ENCODE measurements at regions not wholly inside any gene's neighbourhood (a gene's known extent, or its start where the extent isn't known, plus 50 kb on each side); places are given as distances from the start of the nearest gene placed in this dataset.

DNA sequence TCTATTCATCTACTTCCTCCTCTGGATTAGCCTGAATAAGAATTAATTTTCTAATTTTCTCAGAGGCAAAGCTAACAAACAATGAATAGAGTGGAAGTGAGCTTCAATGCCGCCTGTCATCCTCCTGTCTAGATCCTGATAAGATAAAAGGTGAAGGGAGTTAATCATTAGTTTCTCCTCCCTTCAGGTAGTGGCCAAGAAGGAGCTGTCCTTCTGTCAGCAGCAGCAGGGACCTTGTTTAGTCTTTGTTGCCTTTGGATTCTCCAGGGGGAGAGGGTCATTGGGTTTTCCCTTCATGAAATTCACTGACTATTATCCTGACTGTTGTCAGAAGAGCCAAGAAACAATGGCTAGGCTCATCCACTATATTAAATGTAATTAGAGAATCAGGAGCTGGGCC, 420.2 kb upstream of the GOT2 start:
- ChIA-PET CTCF (interaction anchor here (1.8 kb wide), 1 partner anchor 310 kb away, joined by 4 read pairs; no protein-coding TSS in a partner anchor), POLR2A (no interaction called here)
- Histone ChIP-seq H3K36me3 (ENCODE audit: control insufficient read depth in 4 of 4, insufficient read depth in 4 of 4, low read length in 3 of 4) (no peaks in the 10 kb centered on the region), H3K4me3 (ENCODE audit: control insufficient read depth in 1 of 7, extremely low read depth in 1 of 7, insufficient read depth in 4 of 7, low read depth in 2 of 7, low read length in 6 of 7) (no peak overlapping the region), H3K27ac (ENCODE audit: insufficient read depth in 1 of 2, low read depth in 1 of 2, low read length in 2 of 2, poor library complexity in 1 of 2, severe bottlenecking in 2 of 2) (no peak overlapping the region), H3K4me1 (ENCODE audit: control extremely low read depth in 1 of 4, control insufficient read depth in 4 of 4, insufficient read depth in 4 of 4, low read length in 3 of 4) (no peaks in the 10 kb centered on the region), H3K9me3 (ENCODE audit: control extremely low read depth in 1 of 5, control insufficient read depth in 4 of 5, insufficient read depth in 2 of 5, low read depth in 1 of 5, low read length in 4 of 5) (no peaks in the 10 kb centered on the region), H3K27me3 (replicated peaks in 2 of 5; ENCODE audit: control insufficient read depth in 4 of 5, insufficient read depth in 5 of 5, low read length in 4 of 5) (no peaks in the 10 kb centered on the region)
- no peak for DNase-seq
- WGBS (ENCODE audit: insufficient coverage) = 100% methylated on average over 1 of the region's 1 CpG

DNA sequence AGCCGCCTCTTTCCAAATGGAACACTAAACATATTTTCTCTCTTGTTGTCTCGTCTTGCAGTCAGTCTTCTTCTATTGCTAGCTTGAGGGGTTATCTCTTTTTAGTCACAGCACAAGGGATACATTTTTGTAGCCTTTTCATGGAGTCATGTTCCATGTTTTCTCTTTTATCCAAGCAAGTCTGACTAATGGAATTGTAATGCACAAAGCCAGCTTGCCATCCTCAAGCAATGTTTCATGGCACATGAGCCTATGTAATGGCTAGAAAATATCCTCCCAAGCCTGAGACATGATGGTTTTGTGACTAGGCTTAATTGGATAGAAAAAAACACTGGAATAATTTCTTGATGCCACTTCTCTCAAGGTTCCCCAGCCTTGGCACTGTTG, 414.6 kb upstream of the GOT2 start:
- H3K36me3 ChIP-seq (ENCODE audit: control insufficient read depth in 4 of 4, insufficient read depth in 4 of 4, low read length in 3 of 4) = no peaks in the 10 kb centered on the region
- H3K4me1 ChIP-seq (ENCODE audit: control extremely low read depth in 1 of 4, control insufficient read depth in 4 of 4, insufficient read depth in 4 of 4, low read length in 3 of 4) = no peaks in the 10 kb centered on the region
- H3K27me3 ChIP-seq (replicated peaks in 2 of 5; ENCODE audit: control insufficient read depth in 4 of 5, insufficient read depth in 5 of 5, low read length in 4 of 5) = peaks cover 0 to 1% (median 0%) of the 10 kb centered on the region in 5 experiments
- 100% methylated on average over 1 of the region's 2 CpGs for WGBS (ENCODE audit: insufficient coverage)
- POLR2A ChIA-PET = no interaction called here
- CTCF ChIA-PET = no interaction called here
- DNase-seq = no peak
- no peak overlapping the region for H3K27ac ChIP-seq (ENCODE audit: insufficient read depth in 1 of 2, low read depth in 1 of 2, low read length in 2 of 2, poor library complexity in 1 of 2, severe bottlenecking in 2 of 2)
- no peaks in the 10 kb centered on the region for H3K9me3 ChIP-seq (ENCODE audit: control extremely low read depth in 1 of 5, control insufficient read depth in 4 of 5, insufficient read depth in 2 of 5, low read depth in 1 of 5, low read length in 4 of 5)
- no peak overlapping the region for H3K4me3 ChIP-seq (ENCODE audit: control insufficient read depth in 1 of 7, extremely low read depth in 1 of 7, insufficient read depth in 4 of 7, low read depth in 2 of 7, low read length in 6 of 7)

DNA sequence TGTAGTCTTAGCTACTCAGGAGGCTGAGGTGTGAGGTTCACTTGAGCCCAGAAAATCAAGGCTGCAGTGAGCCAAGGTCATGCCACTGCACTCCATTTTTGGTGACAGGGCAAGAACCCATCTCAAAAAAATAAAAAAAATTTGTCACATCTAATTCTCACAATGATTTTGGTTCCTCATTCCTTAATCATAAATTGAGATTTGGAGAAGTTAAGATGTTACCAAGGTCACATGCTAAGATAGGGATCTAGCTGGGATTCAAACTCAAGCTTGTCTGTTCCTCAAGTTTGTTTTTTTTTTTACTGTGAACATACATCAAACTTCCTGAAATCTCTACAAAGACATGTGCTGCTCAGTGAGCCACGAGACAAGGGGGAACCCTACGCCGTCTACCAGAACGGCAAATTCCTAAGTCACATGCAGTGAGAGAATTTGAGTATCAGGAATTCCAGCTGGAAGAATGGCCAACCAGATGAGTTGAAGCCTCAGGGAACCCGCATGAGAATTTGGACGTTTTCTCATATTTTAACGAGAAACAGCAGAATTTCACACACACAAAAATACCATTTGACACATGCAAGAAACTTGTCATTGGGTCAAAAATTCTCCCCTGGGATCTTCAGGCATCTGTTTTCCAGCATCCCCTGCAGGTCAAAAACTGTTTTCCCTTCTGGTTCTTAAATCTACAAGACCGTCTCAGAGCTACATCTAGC, 414.1 kb upstream of the GOT2 start:
- CTCF ChIA-PET = interaction anchor here (0.6 kb wide), 1 partner anchor 34 kb away, joined by 3 read pairs; no protein-coding TSS in a partner anchor
- DNase-seq = peak in 2 of 3 donors; percentile 6 to 16
- H3K9me3 ChIP-seq (ENCODE audit: control extremely low read depth in 1 of 5, control insufficient read depth in 4 of 5, insufficient read depth in 2 of 5, low read depth in 1 of 5, low read length in 4 of 5) = no peaks in the 10 kb centered on the region
- H3K27ac ChIP-seq (ENCODE audit: insufficient read depth in 1 of 2, low read depth in 1 of 2, low read length in 2 of 2, poor library complexity in 1 of 2, severe bottlenecking in 2 of 2) = no peak overlapping the region
- POLR2A ChIA-PET = no interaction called here
- no peaks in the 10 kb centered on the region for H3K4me1 ChIP-seq (ENCODE audit: control extremely low read depth in 1 of 4, control insufficient read depth in 4 of 4, insufficient read depth in 4 of 4, low read length in 3 of 4)
- WGBS (ENCODE audit: insufficient coverage) = 79% methylated on average over 7 of the region's 8 CpGs
- no peak overlapping the region for H3K4me3 ChIP-seq (ENCODE audit: control insufficient read depth in 1 of 7, extremely low read depth in 1 of 7, insufficient read depth in 4 of 7, low read depth in 2 of 7, low read length in 6 of 7)
- no peaks in the 10 kb centered on the region for H3K36me3 ChIP-seq (ENCODE audit: control insufficient read depth in 4 of 4, insufficient read depth in 4 of 4, low read length in 3 of 4)
- peaks cover 0 to 1% (median 0%) of the 10 kb centered on the region in 5 experiments for H3K27me3 ChIP-seq (replicated peaks in 2 of 5; ENCODE audit: control insufficient read depth in 4 of 5, insufficient read depth in 5 of 5, low read length in 4 of 5)

DNA sequence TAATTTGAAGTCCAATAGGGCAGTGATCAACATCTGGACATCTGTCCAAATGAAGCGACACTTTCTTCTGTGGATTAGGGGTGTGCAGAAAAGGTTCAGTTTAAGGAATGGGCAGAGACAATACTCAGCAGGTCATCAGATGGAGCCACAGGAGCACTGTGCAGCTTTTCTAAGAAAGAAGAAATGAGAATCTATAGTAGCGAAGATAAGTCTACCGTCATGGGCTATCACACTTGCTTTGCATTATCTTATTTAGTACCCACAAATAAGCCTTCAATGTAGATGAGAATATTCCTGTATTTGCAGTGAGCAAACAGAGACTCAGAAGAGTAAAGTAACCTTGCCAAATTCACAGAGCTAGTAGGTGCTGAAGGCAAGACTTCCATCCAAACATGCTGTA, 412.0 kb upstream of the GOT2 start:
- H3K9me3 ChIP-seq (ENCODE audit: control extremely low read depth in 1 of 5, control insufficient read depth in 4 of 5, insufficient read depth in 2 of 5, low read depth in 1 of 5, low read length in 4 of 5) = no peaks in the 10 kb centered on the region
- ChIA-PET CTCF (no interaction called here), POLR2A (no interaction called here)
- WGBS (ENCODE audit: insufficient coverage) = 100% methylated on average over 1 of the region's 3 CpGs
- DNase-seq = no peak
- H3K36me3 ChIP-seq (ENCODE audit: control insufficient read depth in 4 of 4, insufficient read depth in 4 of 4, low read length in 3 of 4) = no peaks in the 10 kb centered on the region
- H3K4me3 ChIP-seq (ENCODE audit: control insufficient read depth in 1 of 7, extremely low read depth in 1 of 7, insufficient read depth in 4 of 7, low read depth in 2 of 7, low read length in 6 of 7) = no peak overlapping the region
- H3K27ac ChIP-seq (ENCODE audit: insufficient read depth in 1 of 2, low read depth in 1 of 2, low read length in 2 of 2, poor library complexity in 1 of 2, severe bottlenecking in 2 of 2) = no peak overlapping the region
- peaks cover 0 to 1% (median 0%) of the 10 kb centered on the region in 5 experiments for H3K27me3 ChIP-seq (replicated peaks in 2 of 5; ENCODE audit: control insufficient read depth in 4 of 5, insufficient read depth in 5 of 5, low read length in 4 of 5)
- no peaks in the 10 kb centered on the region for H3K4me1 ChIP-seq (ENCODE audit: control extremely low read depth in 1 of 4, control insufficient read depth in 4 of 4, insufficient read depth in 4 of 4, low read length in 3 of 4)

GRCh38 chr16:59144841-59145240, 410.7 kb upstream of the GOT2 start:
- WGBS (ENCODE audit: insufficient coverage) = 100% methylated on average over 2 of the region's 2 CpGs
- ChIA-PET POLR2A (interaction anchor here (0.6 kb wide), 1 partner anchor 19 kb away, joined by 3 read pairs; no protein-coding TSS in a partner anchor), CTCF (interaction anchor here (1.3 kb wide), 1 partner anchor 11 kb away, joined by 3 read pairs; no protein-coding TSS in a partner anchor)
- Histone ChIP-seq H3K27me3 (replicated peaks in 2 of 5; ENCODE audit: control insufficient read depth in 4 of 5, insufficient read depth in 5 of 5, low read length in 4 of 5) (peaks cover 0 to 1% (median 0%) of the 10 kb centered on the region in 5 experiments), H3K4me3 (ENCODE audit: control insufficient read depth in 1 of 7, extremely low read depth in 1 of 7, insufficient read depth in 4 of 7, low read depth in 2 of 7, low read length in 6 of 7) (no peak overlapping the region), H3K36me3 (ENCODE audit: control insufficient read depth in 4 of 4, insufficient read depth in 4 of 4, low read length in 3 of 4) (no peaks in the 10 kb centered on the region), H3K27ac (ENCODE audit: insufficient read depth in 1 of 2, low read depth in 1 of 2, low read length in 2 of 2, poor library complexity in 1 of 2, severe bottlenecking in 2 of 2) (no peak overlapping the region), H3K9me3 (ENCODE audit: control extremely low read depth in 1 of 5, control insufficient read depth in 4 of 5, insufficient read depth in 2 of 5, low read depth in 1 of 5, low read length in 4 of 5) (no peaks in the 10 kb centered on the region), H3K4me1 (ENCODE audit: control extremely low read depth in 1 of 4, control insufficient read depth in 4 of 4, insufficient read depth in 4 of 4, low read length in 3 of 4) (no peaks in the 10 kb centered on the region)
- no peak for DNase-seq

DNA sequence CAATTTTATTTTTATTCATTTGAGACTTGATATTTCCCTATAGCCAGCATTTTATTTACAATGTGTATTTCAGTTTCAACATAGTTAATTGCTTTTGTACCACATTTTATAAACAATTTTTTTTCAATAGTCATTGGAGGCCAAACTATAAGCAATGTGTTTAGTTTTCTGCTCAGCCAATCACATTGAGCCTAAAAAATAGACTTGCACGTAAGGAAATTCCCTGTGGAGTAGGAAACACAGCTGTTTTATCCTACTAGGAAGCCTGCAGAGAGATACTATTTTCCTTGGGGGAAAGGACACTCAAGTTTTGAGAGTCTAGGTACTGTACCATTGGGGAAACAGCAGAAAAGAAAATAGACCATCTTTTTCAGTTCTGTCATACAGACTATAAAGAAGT, 410.2 kb upstream of the GOT2 start:
- Histone ChIP-seq H3K4me1 (ENCODE audit: control extremely low read depth in 1 of 4, control insufficient read depth in 4 of 4, insufficient read depth in 4 of 4, low read length in 3 of 4) (no peaks in the 10 kb centered on the region), H3K36me3 (ENCODE audit: control insufficient read depth in 4 of 4, insufficient read depth in 4 of 4, low read length in 3 of 4) (no peaks in the 10 kb centered on the region), H3K9me3 (ENCODE audit: control extremely low read depth in 1 of 5, control insufficient read depth in 4 of 5, insufficient read depth in 2 of 5, low read depth in 1 of 5, low read length in 4 of 5) (peaks cover 0 to 3% (median 0%) of the 10 kb centered on the region in 5 experiments), H3K27me3 (replicated peaks in 2 of 5; ENCODE audit: control insufficient read depth in 4 of 5, insufficient read depth in 5 of 5, low read length in 4 of 5) (peaks cover 0 to 1% (median 0%) of the 10 kb centered on the region in 5 experiments), H3K4me3 (ENCODE audit: control insufficient read depth in 1 of 7, extremely low read depth in 1 of 7, insufficient read depth in 4 of 7, low read depth in 2 of 7, low read length in 6 of 7) (no peak overlapping the region), H3K27ac (ENCODE audit: insufficient read depth in 1 of 2, low read depth in 1 of 2, low read length in 2 of 2, poor library complexity in 1 of 2, severe bottlenecking in 2 of 2) (no peak overlapping the region)
- DNase-seq = no peak
- ChIA-PET CTCF (no interaction called here), POLR2A (interaction anchor here (0.6 kb wide), 1 partner anchor 20 kb away, joined by 3 read pairs; no protein-coding TSS in a partner anchor)
- WGBS (ENCODE audit: insufficient coverage) = 100% methylated on average over 1 of the region's 1 CpG

DNA sequence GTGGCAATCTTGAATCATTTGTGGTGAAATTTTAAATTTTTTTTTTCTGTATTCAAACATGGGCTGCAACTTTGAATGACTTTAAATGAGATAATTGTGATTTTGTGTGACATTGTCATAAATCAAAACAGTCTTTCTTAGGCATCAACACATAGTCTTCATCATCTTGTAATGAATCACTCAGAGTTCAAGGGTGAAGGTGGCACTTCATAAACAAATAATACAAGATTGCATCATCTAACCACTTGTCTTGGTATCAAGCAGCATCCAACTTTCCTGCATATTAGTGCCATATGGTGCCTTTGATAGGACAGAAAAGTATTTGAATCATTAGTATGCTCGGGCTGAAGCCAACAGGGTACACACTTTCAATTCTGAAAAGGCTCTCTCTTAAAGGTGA, 392.4 kb upstream of the GOT2 start:
- Histone ChIP-seq H3K36me3 (ENCODE audit: control insufficient read depth in 4 of 4, insufficient read depth in 4 of 4, low read length in 3 of 4) (no peaks in the 10 kb centered on the region), H3K27me3 (replicated peaks in 2 of 5; ENCODE audit: control insufficient read depth in 4 of 5, insufficient read depth in 5 of 5, low read length in 4 of 5) (no peaks in the 10 kb centered on the region), H3K27ac (ENCODE audit: insufficient read depth in 1 of 2, low read depth in 1 of 2, low read length in 2 of 2, poor library complexity in 1 of 2, severe bottlenecking in 2 of 2) (no peak overlapping the region), H3K4me1 (ENCODE audit: control extremely low read depth in 1 of 4, control insufficient read depth in 4 of 4, insufficient read depth in 4 of 4, low read length in 3 of 4) (no peaks in the 10 kb centered on the region), H3K9me3 (ENCODE audit: control extremely low read depth in 1 of 5, control insufficient read depth in 4 of 5, insufficient read depth in 2 of 5, low read depth in 1 of 5, low read length in 4 of 5) (no peaks in the 10 kb centered on the region), H3K4me3 (ENCODE audit: control insufficient read depth in 1 of 7, extremely low read depth in 1 of 7, insufficient read depth in 4 of 7, low read depth in 2 of 7, low read length in 6 of 7) (no peak overlapping the region)
- DNase-seq = no peak
- ChIA-PET POLR2A (no interaction called here), CTCF (no interaction called here)
- no CpG with 5 or more reads among the region's 1 CpG for WGBS (ENCODE audit: insufficient coverage)

Measured in common myeloid progenitor, CD34-positive (primary cell).